Right atrium auricular region (tissue), 2 donors: ENCODE measurements at regions not wholly inside any gene's neighbourhood (a gene's known extent, or its start where the extent isn't known, plus 50 kb on each side); places are given as distances from the start of the nearest gene placed in this dataset.

Experiments used
- DNase-seq: peaks from one replicate; pipeline ENCODE4 v3.0.0-alpha.2; 2019; ENCODE audit warnings: low spot score
- H3K27ac ChIP-seq, 2 donors: fragments of 200-600 bp; sonication (generic); 1 replicate in 1 of 2; 2 replicates in 1 of 2; pipeline ENCODE4 v1.5.1; 2016 to 2019
- H3K27me3 ChIP-seq, 2 donors: fragments of 200-600 bp; sonication (generic); one replicate each; pipeline versions ENCODE4 v1.5.1 to v1.6.0; 2017 to 2019
- H3K36me3 ChIP-seq: fragments of 200-600 bp; sonication (generic); one replicate; pipeline ENCODE4 v1.5.1; 2016
- H3K4me1 ChIP-seq, 2 donors: fragments of 200-600 bp; sonication (generic); one replicate each; pipeline versions ENCODE4 v1.5.1 to v1.6.0; 2017 to 2019
- H3K4me3 ChIP-seq, 2 donors: fragments of 200-600 bp; sonication (generic); 1 replicate in 1 of 2; 2 replicates in 1 of 2; pipeline ENCODE4 v1.5.1; 2017 to 2019; ENCODE audit warnings: mild to moderate bottlenecking in 1 of 2, moderate library complexity in 1 of 2
- H3K9me3 ChIP-seq, 2 donors: fragments of 200-600 bp; sonication (generic); one replicate each; pipeline ENCODE4 v1.5.1; 2019
- TF ChIP-seq, protein P1 (sequence below), 2 donors: fragments of 200-600 bp; sonication (generic); IDR thresholded peaks; one replicate each; pipeline ENCODE4 v1.5.1; 2019; ENCODE audit warnings: antibody characterized with exemption in 2 of 2

DNA sequence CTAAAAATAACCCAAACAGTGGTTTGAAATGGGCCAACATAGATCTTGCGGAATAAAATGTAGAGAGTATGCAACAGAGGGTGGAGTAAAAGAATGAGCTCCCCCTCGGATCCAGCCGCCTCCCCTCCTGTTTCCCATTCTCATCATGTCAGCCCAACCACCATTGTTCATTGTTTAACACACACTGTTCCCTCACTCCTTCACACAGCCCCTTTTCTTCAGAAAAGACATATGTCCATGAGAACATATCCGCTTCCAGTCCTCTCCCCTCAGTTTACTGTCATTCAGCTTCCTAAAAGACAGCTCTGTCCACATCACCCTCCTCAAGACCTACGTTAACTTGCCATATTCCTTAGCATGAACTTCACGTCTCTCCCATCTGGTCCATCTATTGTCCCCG, 62.9 kb upstream of the SERTAD2 start:
- Histone ChIP-seq H3K4me3 (no peak overlapping the region), H3K27ac (no peak overlapping the region), H3K9me3 (no peaks in the 10 kb centered on the region), H3K27me3 (no peaks in the 10 kb centered on the region), H3K4me1 (no peaks in the 10 kb centered on the region), H3K36me3 (no peaks in the 10 kb centered on the region)
- TF ChIP-seq, protein P1, sequence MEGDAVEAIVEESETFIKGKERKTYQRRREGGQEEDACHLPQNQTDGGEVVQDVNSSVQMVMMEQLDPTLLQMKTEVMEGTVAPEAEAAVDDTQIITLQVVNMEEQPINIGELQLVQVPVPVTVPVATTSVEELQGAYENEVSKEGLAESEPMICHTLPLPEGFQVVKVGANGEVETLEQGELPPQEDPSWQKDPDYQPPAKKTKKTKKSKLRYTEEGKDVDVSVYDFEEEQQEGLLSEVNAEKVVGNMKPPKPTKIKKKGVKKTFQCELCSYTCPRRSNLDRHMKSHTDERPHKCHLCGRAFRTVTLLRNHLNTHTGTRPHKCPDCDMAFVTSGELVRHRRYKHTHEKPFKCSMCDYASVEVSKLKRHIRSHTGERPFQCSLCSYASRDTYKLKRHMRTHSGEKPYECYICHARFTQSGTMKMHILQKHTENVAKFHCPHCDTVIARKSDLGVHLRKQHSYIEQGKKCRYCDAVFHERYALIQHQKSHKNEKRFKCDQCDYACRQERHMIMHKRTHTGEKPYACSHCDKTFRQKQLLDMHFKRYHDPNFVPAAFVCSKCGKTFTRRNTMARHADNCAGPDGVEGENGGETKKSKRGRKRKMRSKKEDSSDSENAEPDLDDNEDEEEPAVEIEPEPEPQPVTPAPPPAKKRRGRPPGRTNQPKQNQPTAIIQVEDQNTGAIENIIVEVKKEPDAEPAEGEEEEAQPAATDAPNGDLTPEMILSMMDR (IDR thresholded peaks at IDR 0.05) = no peak
- no peak for DNase-seq

GRCh38 chr2:64718250-64718885, 64.7 kb upstream of the SERTAD2 start:
- Histone ChIP-seq H3K9me3 (no peaks in the 10 kb centered on the region), H3K36me3 (no peaks in the 10 kb centered on the region), H3K4me3 (no peak overlapping the region), H3K4me1 (no peaks in the 10 kb centered on the region), H3K27me3 (no peaks in the 10 kb centered on the region), H3K27ac (no peak overlapping the region)
- TF ChIP-seq, protein P1 (IDR thresholded peaks at IDR 0.05) = no peak
- DNase-seq = no peak

- Histone ChIP-seq H3K27me3 (no peaks in the 10 kb centered on the region), H3K27ac (no peak overlapping the region), H3K4me1 (no peaks in the 10 kb centered on the region), H3K4me3 (no peak overlapping the region), H3K36me3 (no peaks in the 10 kb centered on the region), H3K9me3 (no peaks in the 10 kb centered on the region)
- TF ChIP-seq, protein P1 (IDR thresholded peaks at IDR 0.05) = no peak
- no peak for DNase-seq
Observed at GRCh38 chr2:64720535-64721319, 67.0 kb upstream of the SERTAD2 start.

DNA sequence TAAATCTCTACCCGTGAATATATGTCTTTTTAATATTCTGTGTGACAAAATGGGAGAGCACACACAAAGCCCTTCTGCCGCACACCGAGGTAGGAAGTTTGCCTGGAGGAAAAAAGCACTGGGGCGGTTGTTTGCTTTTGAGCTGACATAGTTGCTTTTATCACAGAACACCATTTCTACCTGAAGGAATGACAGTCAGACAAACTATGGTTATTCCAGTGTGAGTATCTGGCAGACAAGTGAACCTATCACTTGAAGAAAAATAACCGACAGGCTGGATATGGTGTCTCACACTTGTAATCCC, 67.6 kb upstream of the SERTAD2 start:
- no peaks in the 10 kb centered on the region for H3K36me3 ChIP-seq
- H3K27ac ChIP-seq = no peak overlapping the region
- TF ChIP-seq, protein P1 (IDR thresholded peaks at IDR 0.05) = no peak

GRCh38 chr2:64722291-64723044, 68.8 kb upstream of the SERTAD2 start:
- no peak for DNase-seq

More for the DNA sequence above, 67.6 kb upstream of the SERTAD2 start:
- Histone ChIP-seq H3K4me3 (no peak overlapping the region), H3K9me3 (no peaks in the 10 kb centered on the region), H3K27me3 (no peaks in the 10 kb centered on the region), H3K4me1 (no peaks in the 10 kb centered on the region)
- no peak for DNase-seq

More at GRCh38 chr2:64722291-64723044, 68.8 kb upstream of the SERTAD2 start:
- Histone ChIP-seq H3K4me1 (no peaks in the 10 kb centered on the region), H3K27me3 (no peaks in the 10 kb centered on the region), H3K27ac (no peak overlapping the region), H3K9me3 (no peaks in the 10 kb centered on the region), H3K36me3 (no peaks in the 10 kb centered on the region), H3K4me3 (no peak overlapping the region)
- TF ChIP-seq, protein P1 (IDR thresholded peaks at IDR 0.05) = no peak
